Esophagus muscularis mucosa (tissue), 4 donors: ENCODE measurements at regions not wholly inside any gene's neighbourhood (a gene's known extent, or its start where the extent isn't known, plus 50 kb on each side); places are given as distances from the start of the nearest gene placed in this dataset.

Experiments used
- DNase-seq: peaks from one replicate; pipeline ENCODE4 v3.0.0-alpha.2; 2017; ENCODE audit errors: extremely low spot score
- H3K27ac ChIP-seq, 4 donors: fragments of 200-600 bp; sonication (generic); replicated peaks in 1 of 4; 1 replicate in 3 of 4; 2 replicates in 1 of 4; pipeline ENCODE4 v1.5.1; 2016 to 2019; ENCODE audit warnings: mild to moderate bottlenecking in 1 of 4
- H3K27me3 ChIP-seq, 4 donors: fragments of 200-600 bp; sonication (generic); one replicate each; pipeline versions ENCODE4 v1.5.1 to v1.6.0; 2016 to 2019
- H3K36me3 ChIP-seq, 4 donors: fragments of 200-600 bp; sonication (generic); one replicate each; pipeline ENCODE4 v1.5.1; 2016 to 2019
- H3K4me1 ChIP-seq, 4 donors: fragments of 200-600 bp; sonication (generic); one replicate each; pipeline ENCODE4 v1.5.1; 2016 to 2019
- H3K4me3 ChIP-seq, 4 donors: fragments of 200-600 bp; sonication (generic); 1 replicate in 2 of 4; 2 replicates in 2 of 4; pipeline ENCODE4 v1.5.1; 2016 to 2019; ENCODE audit warnings: mild to moderate bottlenecking in 4 of 4, moderate library complexity in 1 of 4
- H3K9me3 ChIP-seq, 4 donors: fragments of 200-600 bp; sonication (generic); 1 replicate in 3 of 4; 2 replicates in 1 of 4; pipeline ENCODE4 v1.5.1; 2016 to 2019
- CTCF ChIP-seq, 3 experiments: fragments of 200-600 bp in 2 of 3; fragments of 450-650 bp in 1 of 3; sonication (generic) in 2 of 3; IDR thresholded peaks; one replicate each; pipeline ENCODE4 v1.5.1; 2017 to 2019; ENCODE audit warnings: antibody characterized with exemption in 3 of 3, mild to moderate bottlenecking in 2 of 3, moderate library complexity in 1 of 3
- EP300 ChIP-seq: sonication (generic); formaldehyde crosslinking; IDR thresholded peaks from one replicate; pipeline ENCODE4 v1.6.1; 2017; ENCODE audit warnings: antibody characterized with exemption
- POLR2A ChIP-seq: fragments of 450-650 bp; IDR thresholded peaks from one replicate; pipeline ENCODE4 v1.6.1; 2017; ENCODE audit warnings: antibody characterized with exemption, moderate library complexity, mild to moderate bottlenecking, low read depth
- POLR2AphosphoS5 ChIP-seq, 2 donors: sonication (generic); formaldehyde crosslinking; IDR thresholded peaks; one replicate each; pipeline ENCODE4 v1.6.1; 2017; ENCODE audit warnings: antibody characterized with exemption in 2 of 2
- WGBS: methylation state at CpG from one replicate; pipeline ENCODE4 v1.1.5; 2018; 5-methylcytosine and 5-hydroxymethylcytosine counted together
- intact Hi-C: fragments of 100-400 bp; cut with DNase I; formaldehyde crosslinking; loops from one replicate; pipeline ENCODE4 v1.15.1; 2023

GRCh38 chr2:180646756-180647155 lies 333.6 kb upstream of the UBE2E3 start:
- 41% methylated on average over 2 of the region's 2 CpGs for WGBS
- intact Hi-C loops = no loop called here

GRCh38 chr2:180644709-180645108 lies 335.7 kb upstream of the UBE2E3 start:
- H3K27me3 ChIP-seq = no peaks in the 10 kb centered on the region
- H3K4me3 ChIP-seq = no peak overlapping the region
- peaks cover 0 to 12% (median 5%) of the 10 kb centered on the region in 4 donors for H3K4me1 ChIP-seq
- H3K36me3 ChIP-seq = no peaks in the 10 kb centered on the region
- TF ChIP-seq POLR2A (no peak), CTCF (IDR thresholded peaks at IDR 0.05) (no peak), POLR2AphosphoS5 (IDR thresholded peaks at IDR 0.05) (no peak), EP300 (no peak)
- intact Hi-C loops = no loop called here
- no peaks in the 10 kb centered on the region for H3K9me3 ChIP-seq
- WGBS = 74% methylated on average over 2 of the region's 2 CpGs
- no peak overlapping the region for H3K27ac ChIP-seq
- no peak for DNase-seq

More at GRCh38 chr2:180646756-180647155, 333.6 kb upstream of the UBE2E3 start:
- peaks cover 0 to 12% (median 5%) of the 10 kb centered on the region in 4 donors for H3K4me1 ChIP-seq
- TF ChIP-seq POLR2AphosphoS5 (IDR thresholded peaks at IDR 0.05) = no peak
- TF ChIP-seq EP300 = no peak
- TF ChIP-seq POLR2A = no peak
- no peak for TF ChIP-seq CTCF (IDR thresholded peaks at IDR 0.05)
- no peak for DNase-seq
- H3K27ac ChIP-seq = no peak overlapping the region
- no peaks in the 10 kb centered on the region for H3K27me3 ChIP-seq
- no peaks in the 10 kb centered on the region for H3K36me3 ChIP-seq
- H3K9me3 ChIP-seq = no peaks in the 10 kb centered on the region
- H3K4me3 ChIP-seq = no peak overlapping the region

GRCh38 chr2:180630756-180631155 lies 349.6 kb upstream of the UBE2E3 start:
- DNase-seq = no peak
- no peaks in the 10 kb centered on the region for H3K4me1 ChIP-seq
- intact Hi-C loops = no loop called here
- no peak overlapping the region for H3K4me3 ChIP-seq
- WGBS = 92% methylated on average over 2 of the region's 2 CpGs
- no peak for TF ChIP-seq POLR2A
- TF ChIP-seq POLR2AphosphoS5 (IDR thresholded peaks at IDR 0.05) = no peak
- TF ChIP-seq EP300 = no peak
- TF ChIP-seq CTCF (IDR thresholded peaks at IDR 0.05) = no peak
- H3K27ac ChIP-seq = no peak overlapping the region
- no peaks in the 10 kb centered on the region for H3K9me3 ChIP-seq
- H3K36me3 ChIP-seq = no peaks in the 10 kb centered on the region
- H3K27me3 ChIP-seq = no peaks in the 10 kb centered on the region

- WGBS = 86% methylated on average over 4 of the region's 4 CpGs
- Histone ChIP-seq H3K4me1 (no peaks in the 10 kb centered on the region), H3K4me3 (no peak overlapping the region), H3K9me3 (no peaks in the 10 kb centered on the region), H3K27me3 (no peaks in the 10 kb centered on the region), H3K27ac (no peak overlapping the region), H3K36me3 (no peaks in the 10 kb centered on the region)
- TF ChIP-seq POLR2A (no peak), EP300 (no peak), CTCF (IDR thresholded peaks at IDR 0.05) (no peak), POLR2AphosphoS5 (IDR thresholded peaks at IDR 0.05) (no peak)
- no peak for DNase-seq
- intact Hi-C loops = no loop called here
Observed at GRCh38 chr2:180625006-180625844, 355.2 kb upstream of the UBE2E3 start.
